ENCODE measurements at regions not wholly inside any gene's neighbourhood (a gene's known extent, or its start where the extent isn't known, plus 50 kb on each side); places are given as distances from the start of the nearest gene placed in this dataset.

DNA sequence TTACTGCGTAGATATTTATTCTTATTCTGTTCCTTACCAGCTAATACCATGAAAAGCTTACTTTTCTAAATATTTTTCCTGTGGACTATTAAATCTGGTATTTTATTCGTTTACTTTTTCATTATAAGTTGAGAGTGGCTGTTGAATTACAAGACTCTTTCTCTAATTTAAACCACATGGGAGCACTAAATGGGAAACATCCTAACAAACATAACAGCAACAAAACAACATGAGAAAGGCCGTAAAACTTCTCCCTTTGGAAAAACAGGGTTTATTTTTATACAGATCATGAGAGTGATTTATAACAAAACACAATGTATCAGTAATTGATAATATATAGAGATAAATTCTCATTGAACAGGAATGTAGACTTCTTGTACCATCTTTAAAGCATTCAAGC lies 1592.1 kb downstream of the EFNB2 start:
- TF ChIP-seq FOXM1 (IDR thresholded peaks at IDR 0.05; ENCODE audit: borderline replicate concordance, low read depth) (no peak), TEAD4 (IDR thresholded peaks at IDR 0.05) (no peak), ZBTB7A (IDR thresholded peaks at IDR 0.05; ENCODE audit: low read depth) (no peak)
- TF ChIP-seq, protein P1, sequence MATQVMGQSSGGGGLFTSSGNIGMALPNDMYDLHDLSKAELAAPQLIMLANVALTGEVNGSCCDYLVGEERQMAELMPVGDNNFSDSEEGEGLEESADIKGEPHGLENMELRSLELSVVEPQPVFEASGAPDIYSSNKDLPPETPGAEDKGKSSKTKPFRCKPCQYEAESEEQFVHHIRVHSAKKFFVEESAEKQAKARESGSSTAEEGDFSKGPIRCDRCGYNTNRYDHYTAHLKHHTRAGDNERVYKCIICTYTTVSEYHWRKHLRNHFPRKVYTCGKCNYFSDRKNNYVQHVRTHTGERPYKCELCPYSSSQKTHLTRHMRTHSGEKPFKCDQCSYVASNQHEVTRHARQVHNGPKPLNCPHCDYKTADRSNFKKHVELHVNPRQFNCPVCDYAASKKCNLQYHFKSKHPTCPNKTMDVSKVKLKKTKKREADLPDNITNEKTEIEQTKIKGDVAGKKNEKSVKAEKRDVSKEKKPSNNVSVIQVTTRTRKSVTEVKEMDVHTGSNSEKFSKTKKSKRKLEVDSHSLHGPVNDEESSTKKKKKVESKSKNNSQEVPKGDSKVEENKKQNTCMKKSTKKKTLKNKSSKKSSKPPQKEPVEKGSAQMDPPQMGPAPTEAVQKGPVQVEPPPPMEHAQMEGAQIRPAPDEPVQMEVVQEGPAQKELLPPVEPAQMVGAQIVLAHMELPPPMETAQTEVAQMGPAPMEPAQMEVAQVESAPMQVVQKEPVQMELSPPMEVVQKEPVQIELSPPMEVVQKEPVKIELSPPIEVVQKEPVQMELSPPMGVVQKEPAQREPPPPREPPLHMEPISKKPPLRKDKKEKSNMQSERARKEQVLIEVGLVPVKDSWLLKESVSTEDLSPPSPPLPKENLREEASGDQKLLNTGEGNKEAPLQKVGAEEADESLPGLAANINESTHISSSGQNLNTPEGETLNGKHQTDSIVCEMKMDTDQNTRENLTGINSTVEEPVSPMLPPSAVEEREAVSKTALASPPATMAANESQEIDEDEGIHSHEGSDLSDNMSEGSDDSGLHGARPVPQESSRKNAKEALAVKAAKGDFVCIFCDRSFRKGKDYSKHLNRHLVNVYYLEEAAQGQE (IDR thresholded peaks at IDR 0.05; ENCODE audit: low read depth), result no peak

GRCh38 chr13:104937881-104938280 lies 1597.6 kb downstream of the EFNB2 start:
- TF ChIP-seq YY1 (IDR thresholded peaks at IDR 0.05; ENCODE audit: low read depth) (no peak), FOXM1 (IDR thresholded peaks at IDR 0.05; ENCODE audit: borderline replicate concordance, low read depth) (no peak), TEAD4 (IDR thresholded peaks at IDR 0.05) (no peak), RAD21 (IDR thresholded peaks at IDR 0.05; ENCODE audit: low read depth) (no peak), CEBPB (IDR thresholded peaks at IDR 0.05) (no peak), ZBTB7A (IDR thresholded peaks at IDR 0.05; ENCODE audit: low read depth) (no peak), EGR1 (IDR thresholded peaks at IDR 0.05) (no peak), MAX (IDR thresholded peaks at IDR 0.05) (no peak), TCF12 (IDR thresholded peaks at IDR 0.05; ENCODE audit: low read depth) (no peak), TAF1 (IDR thresholded peaks at IDR 0.05; ENCODE audit: low read depth) (no peak), EP300 (IDR thresholded peaks at IDR 0.05; ENCODE audit: borderline replicate concordance) (no peak)

GRCh38 chr13:104936304-104936703 lies 1599.2 kb downstream of the EFNB2 start:
- TF ChIP-seq ZBTB7A (IDR thresholded peaks at IDR 0.05; ENCODE audit: low read depth) (no peak), MAX (IDR thresholded peaks at IDR 0.05) (no peak), CREB1 (IDR thresholded peaks at IDR 0.05; ENCODE audit: low read depth) (no peak), TEAD4 (IDR thresholded peaks at IDR 0.05) (no peak), USF1 (IDR thresholded peaks at IDR 0.05) (no peak)

DNA sequence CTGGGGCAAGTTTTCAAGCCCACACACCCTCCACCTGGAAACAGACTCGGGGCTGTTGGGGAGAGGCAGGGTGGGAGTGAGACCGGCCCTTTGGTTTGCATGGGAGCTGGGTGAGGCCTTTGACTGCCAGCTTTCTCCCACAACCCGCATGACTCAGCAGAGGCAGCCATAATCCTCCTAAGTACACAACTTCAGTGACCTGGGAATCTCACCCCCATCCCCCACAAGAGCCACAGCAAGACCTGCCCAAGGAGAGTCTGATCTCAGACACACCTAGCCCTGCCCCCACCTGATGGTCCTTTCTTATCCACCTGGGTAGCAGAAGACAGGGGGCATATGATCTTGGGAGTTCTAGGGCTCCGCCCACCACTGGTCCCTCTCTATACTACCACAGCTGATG lies 1615.4 kb downstream of the EFNB2 start:
- TF ChIP-seq TAF1 (IDR thresholded peaks at IDR 0.05; ENCODE audit: low read depth) (no peak), EGR1 (IDR thresholded peaks at IDR 0.05) (no peak), CREB1 (IDR thresholded peaks at IDR 0.05; ENCODE audit: low read depth) (no peak), TCF12 (IDR thresholded peaks at IDR 0.05; ENCODE audit: low read depth) (no peak), TEAD4 (IDR thresholded peaks at IDR 0.05) (no peak), NFIC (IDR thresholded peaks at IDR 0.05) (no peak), MAX (IDR thresholded peaks at IDR 0.05) (no peak), RAD21 (IDR thresholded peaks at IDR 0.05; ENCODE audit: low read depth) (no peak), CEBPB (IDR thresholded peaks at IDR 0.05) (no peak), ZBTB7A (IDR thresholded peaks at IDR 0.05; ENCODE audit: low read depth) (no peak), USF1 (IDR thresholded peaks at IDR 0.05) (no peak), FOXM1 (IDR thresholded peaks at IDR 0.05; ENCODE audit: borderline replicate concordance, low read depth) (no peak), EP300 (IDR thresholded peaks at IDR 0.05; ENCODE audit: borderline replicate concordance) (no peak), YY1 (IDR thresholded peaks at IDR 0.05; ENCODE audit: low read depth) (no peak)
- TF ChIP-seq, protein P1 (IDR thresholded peaks at IDR 0.05; ENCODE audit: low read depth), result no peak

GRCh38 chr13:104900191-104900817 lies 1635.2 kb downstream of the EFNB2 start:
- TF ChIP-seq TCF12 (IDR thresholded peaks at IDR 0.05; ENCODE audit: low read depth), result no peak
- TF ChIP-seq NFIC (IDR thresholded peaks at IDR 0.05), result no peak
- TF ChIP-seq EGR1 (IDR thresholded peaks at IDR 0.05), result no peak
- TF ChIP-seq USF1 (IDR thresholded peaks at IDR 0.05), result no peak
- TF ChIP-seq YY1 (IDR thresholded peaks at IDR 0.05; ENCODE audit: low read depth), result no peak

DNA sequence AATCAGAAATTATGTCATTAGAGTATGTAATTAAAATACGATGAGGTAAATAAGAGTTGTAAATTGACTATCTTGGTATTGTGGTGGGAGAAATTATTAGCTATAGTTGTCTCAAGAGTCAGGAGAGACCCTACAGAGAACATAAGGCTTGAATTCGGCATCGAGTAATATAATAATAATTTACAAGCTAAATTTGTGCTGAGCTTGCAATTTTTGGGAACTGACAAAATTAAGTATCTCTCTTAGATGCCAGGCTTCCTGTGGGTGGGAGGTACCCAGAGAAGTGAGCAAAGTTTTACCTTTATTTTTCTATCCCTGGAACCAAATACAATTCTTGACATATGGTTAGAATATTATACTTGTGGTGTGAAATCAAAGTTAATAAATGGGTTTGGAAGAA lies 1637.0 kb downstream of the EFNB2 start:
- TF ChIP-seq CREB1 (IDR thresholded peaks at IDR 0.05; ENCODE audit: low read depth) (no peak), ZBTB7A (IDR thresholded peaks at IDR 0.05; ENCODE audit: low read depth) (no peak), EP300 (IDR thresholded peaks at IDR 0.05; ENCODE audit: borderline replicate concordance) (no peak), RAD21 (IDR thresholded peaks at IDR 0.05; ENCODE audit: low read depth) (no peak), TAF1 (IDR thresholded peaks at IDR 0.05; ENCODE audit: low read depth) (no peak), NFIC (IDR thresholded peaks at IDR 0.05) (no peak), YY1 (IDR thresholded peaks at IDR 0.05; ENCODE audit: low read depth) (no peak), EGR1 (IDR thresholded peaks at IDR 0.05) (no peak), CEBPB (IDR thresholded peaks at IDR 0.05) (no peak), TEAD4 (IDR thresholded peaks at IDR 0.05) (no peak), MAX (IDR thresholded peaks at IDR 0.05) (no peak), FOXM1 (IDR thresholded peaks at IDR 0.05; ENCODE audit: borderline replicate concordance, low read depth) (no peak), USF1 (IDR thresholded peaks at IDR 0.05) (no peak), TCF12 (IDR thresholded peaks at IDR 0.05; ENCODE audit: low read depth) (no peak)
- TF ChIP-seq, protein P1 (IDR thresholded peaks at IDR 0.05; ENCODE audit: low read depth), result no peak
